ENCODE measurements at regions not wholly inside any gene's neighbourhood (a gene's known extent, or its start where the extent isn't known, plus 50 kb on each side); places are given as distances from the start of the nearest gene placed in this dataset.

GRCh38 chr5:18088020-18088579 is 453.8 kb downstream of the TAF11L14 start:
- WGBS, 2 experiments (ENCODE audit: insufficient coverage in 1 of 2, insufficient read length in 1 of 2), result 89 to 91% methylated on average over 8 to 9 of the region's 9 CpGs
- Mint-ChIP-seq H3K27me3 (ENCODE audit: insufficient read depth) (no peaks in the 10 kb centered on the region), H3K27ac (no peak overlapping the region), H3K36me3 (ENCODE audit: low read depth) (no peaks in the 10 kb centered on the region), H3K4me3 (no peak overlapping the region), H3K9me3 (no peaks in the 10 kb centered on the region), H3K4me1 (no peaks in the 10 kb centered on the region)
- Histone ChIP-seq H3K4me3 (ENCODE audit: low read length) (no peak overlapping the region), H3K36me3 (ENCODE audit: control insufficient read depth, insufficient read depth, low read length) (no peaks in the 10 kb centered on the region), H3K27ac (ENCODE audit: low read depth, low read length) (no peak overlapping the region), H3K4me1 (ENCODE audit: control insufficient read depth, insufficient read depth, low read length) (no peaks in the 10 kb centered on the region), H3K9me3 (ENCODE audit: control insufficient read depth, low read length) (no peaks in the 10 kb centered on the region), H3K27me3 (ENCODE audit: control insufficient read depth, insufficient read depth, low read length, poor library complexity, severe bottlenecking) (no peaks in the 10 kb centered on the region), H3K9ac (ENCODE audit: extremely low read depth, low read length, poor library complexity, severe bottlenecking) (no peak overlapping the region)
- DNase-seq, result no peak
- TF ChIP-seq, protein P1, sequence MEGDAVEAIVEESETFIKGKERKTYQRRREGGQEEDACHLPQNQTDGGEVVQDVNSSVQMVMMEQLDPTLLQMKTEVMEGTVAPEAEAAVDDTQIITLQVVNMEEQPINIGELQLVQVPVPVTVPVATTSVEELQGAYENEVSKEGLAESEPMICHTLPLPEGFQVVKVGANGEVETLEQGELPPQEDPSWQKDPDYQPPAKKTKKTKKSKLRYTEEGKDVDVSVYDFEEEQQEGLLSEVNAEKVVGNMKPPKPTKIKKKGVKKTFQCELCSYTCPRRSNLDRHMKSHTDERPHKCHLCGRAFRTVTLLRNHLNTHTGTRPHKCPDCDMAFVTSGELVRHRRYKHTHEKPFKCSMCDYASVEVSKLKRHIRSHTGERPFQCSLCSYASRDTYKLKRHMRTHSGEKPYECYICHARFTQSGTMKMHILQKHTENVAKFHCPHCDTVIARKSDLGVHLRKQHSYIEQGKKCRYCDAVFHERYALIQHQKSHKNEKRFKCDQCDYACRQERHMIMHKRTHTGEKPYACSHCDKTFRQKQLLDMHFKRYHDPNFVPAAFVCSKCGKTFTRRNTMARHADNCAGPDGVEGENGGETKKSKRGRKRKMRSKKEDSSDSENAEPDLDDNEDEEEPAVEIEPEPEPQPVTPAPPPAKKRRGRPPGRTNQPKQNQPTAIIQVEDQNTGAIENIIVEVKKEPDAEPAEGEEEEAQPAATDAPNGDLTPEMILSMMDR (conservative IDR thresholded peaks at IDR 0.05), result no peak

GRCh38 chr5:18090177-18090576 is 455.9 kb downstream of the TAF11L14 start:
- H3K27me3 ChIP-seq (ENCODE audit: control insufficient read depth, insufficient read depth, low read length, poor library complexity, severe bottlenecking), result no peaks in the 10 kb centered on the region
- Mint-ChIP-seq H3K27me3 (ENCODE audit: insufficient read depth) (no peaks in the 10 kb centered on the region), H3K36me3 (ENCODE audit: low read depth) (no peaks in the 10 kb centered on the region), H3K4me3 (no peak overlapping the region), H3K4me1 (no peaks in the 10 kb centered on the region), H3K27ac (no peak overlapping the region), H3K9me3 (no peaks in the 10 kb centered on the region)
- DNase-seq, result no peak
- no peaks in the 10 kb centered on the region for H3K9me3 ChIP-seq (ENCODE audit: control insufficient read depth, low read length)
- H3K27ac ChIP-seq (ENCODE audit: low read depth, low read length), result no peak overlapping the region
- WGBS, 2 experiments (ENCODE audit: insufficient coverage in 1 of 2, insufficient read length in 1 of 2), result 84% methylated on average over 2 of the region's 2 CpGs; no CpG with 5 or more reads in 1 of the 2 experiments
- TF ChIP-seq, protein P1 (conservative IDR thresholded peaks at IDR 0.05), result no peak
- no peak overlapping the region for H3K9ac ChIP-seq (ENCODE audit: extremely low read depth, low read length, poor library complexity, severe bottlenecking)
- H3K36me3 ChIP-seq (ENCODE audit: control insufficient read depth, insufficient read depth, low read length), result no peaks in the 10 kb centered on the region
- H3K4me3 ChIP-seq (ENCODE audit: low read length), result no peak overlapping the region
- H3K4me1 ChIP-seq (ENCODE audit: control insufficient read depth, insufficient read depth, low read length), result no peaks in the 10 kb centered on the region

DNA sequence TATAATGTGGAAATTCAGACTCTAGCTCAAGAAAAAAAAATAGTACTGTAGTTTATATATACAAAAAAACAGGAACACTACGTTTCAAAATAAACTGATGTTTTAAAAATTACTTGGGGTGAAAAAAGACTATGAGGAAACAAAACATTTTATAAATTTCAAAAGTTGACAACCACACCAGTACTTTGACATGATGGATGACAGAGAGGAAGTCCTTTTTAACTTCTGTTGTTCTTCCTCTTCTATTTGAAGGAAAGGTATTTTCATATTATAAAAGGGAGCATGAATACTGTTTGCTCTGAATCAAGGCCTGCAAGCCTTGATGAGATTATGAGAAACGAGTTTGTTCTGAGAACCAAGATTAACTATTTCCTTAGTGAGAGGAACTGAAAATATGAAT is 456.9 kb downstream of the TAF11L14 start:
- no peaks in the 10 kb centered on the region for H3K36me3 Mint-ChIP-seq (ENCODE audit: low read depth)
- 60% methylated on average over 1 of the region's 2 CpGs; no CpG with 5 or more reads in 1 of the 2 experiments for WGBS, 2 experiments (ENCODE audit: insufficient coverage in 1 of 2, insufficient read length in 1 of 2)
- Histone ChIP-seq H3K4me3 (ENCODE audit: low read length) (no peak overlapping the region), H3K36me3 (ENCODE audit: control insufficient read depth, insufficient read depth, low read length) (no peaks in the 10 kb centered on the region), H3K9ac (ENCODE audit: extremely low read depth, low read length, poor library complexity, severe bottlenecking) (no peak overlapping the region), H3K27ac (ENCODE audit: low read depth, low read length) (no peak overlapping the region), H3K27me3 (ENCODE audit: control insufficient read depth, insufficient read depth, low read length, poor library complexity, severe bottlenecking) (no peaks in the 10 kb centered on the region), H3K4me1 (ENCODE audit: control insufficient read depth, insufficient read depth, low read length) (no peaks in the 10 kb centered on the region), H3K9me3 (ENCODE audit: control insufficient read depth, low read length) (no peaks in the 10 kb centered on the region)
- TF ChIP-seq, protein P1 (conservative IDR thresholded peaks at IDR 0.05), result no peak
- no peaks in the 10 kb centered on the region for H3K27me3 Mint-ChIP-seq (ENCODE audit: insufficient read depth)
- H3K4me3 Mint-ChIP-seq, result no peak overlapping the region
- no peaks in the 10 kb centered on the region for H3K4me1 Mint-ChIP-seq
- no peaks in the 10 kb centered on the region for H3K9me3 Mint-ChIP-seq
- H3K27ac Mint-ChIP-seq, result no peak overlapping the region
- no peak for DNase-seq

Data from endodermal cell (in vitro differentiated cells).